ENCODE measurements at regions not wholly inside any gene's neighbourhood (a gene's known extent, or its start where the extent isn't known, plus 50 kb on each side); places are given as distances from the start of the nearest gene placed in this dataset.

- Histone ChIP-seq H3K4me1 (ENCODE audit: control insufficient read depth, extremely low read depth, insufficient read depth, low read length) (no peaks in the 10 kb centered on the region), H4K20me1 (ENCODE audit: control insufficient read depth, extremely low read depth, insufficient read depth, low read length) (no peaks in the 10 kb centered on the region), H3K9ac (ENCODE audit: insufficient read depth, low read length) (no peak overlapping the region), H3K79me2 (ENCODE audit: control insufficient read depth, insufficient read depth, low read length) (no peaks in the 10 kb centered on the region), H3K36me3 (ENCODE audit: control insufficient read depth, insufficient read depth, low read length) (no peaks in the 10 kb centered on the region), H2AFZ (ENCODE audit: low read length) (no peak overlapping the region), H3K4me3 (replicated peaks in 1 of 4; ENCODE audit: control extremely low read depth in 1 of 4, insufficient read depth in 1 of 4, low read depth in 3 of 4, low read length in 4 of 4) (no peak overlapping the region), H3K4me2 (ENCODE audit: extremely low read depth, insufficient read depth, low read length) (no peak overlapping the region), H3K27me3 (ENCODE audit: control insufficient read depth, insufficient read depth, low read length) (no peaks in the 10 kb centered on the region), H3K9me3 (ENCODE audit: control insufficient read depth, insufficient read depth, low read depth, low read length) (no peaks in the 10 kb centered on the region), H3K27ac (ENCODE audit: insufficient read depth, low read length) (no peak overlapping the region)
- DNase-seq (ENCODE audit: low read depth in 2 of 2) = no peak
- TF ChIP-seq CTCF (conservative IDR thresholded peaks at IDR 0.05 in 1 of 2, IDR thresholded peaks at IDR 0.05 in 1 of 2; ENCODE audit: low read depth in 1 of 2, low read length in 2 of 2) (no peak), EZH2 (IDR thresholded peaks at IDR 0.05; ENCODE audit: low read length, missing control alignments) (no peak)
These were observed 66.6 kb downstream of the ACKR3 start for GRCh38 chr2:236636261-236636660.

GRCh38 chr2:236636714-236637470 is 67.3 kb downstream of the ACKR3 start:
- Histone ChIP-seq H3K9ac (ENCODE audit: insufficient read depth, low read length) (no peak overlapping the region), H2AFZ (ENCODE audit: low read length) (no peak overlapping the region), H3K4me1 (ENCODE audit: control insufficient read depth, extremely low read depth, insufficient read depth, low read length) (no peaks in the 10 kb centered on the region), H3K27me3 (ENCODE audit: control insufficient read depth, insufficient read depth, low read length) (no peaks in the 10 kb centered on the region), H3K79me2 (ENCODE audit: control insufficient read depth, insufficient read depth, low read length) (no peaks in the 10 kb centered on the region), H3K36me3 (ENCODE audit: control insufficient read depth, insufficient read depth, low read length) (no peaks in the 10 kb centered on the region), H3K4me2 (ENCODE audit: extremely low read depth, insufficient read depth, low read length) (no peak overlapping the region), H3K4me3 (replicated peaks in 1 of 4; ENCODE audit: control extremely low read depth in 1 of 4, insufficient read depth in 1 of 4, low read depth in 3 of 4, low read length in 4 of 4) (no peak overlapping the region), H3K9me3 (ENCODE audit: control insufficient read depth, insufficient read depth, low read depth, low read length) (no peaks in the 10 kb centered on the region), H4K20me1 (ENCODE audit: control insufficient read depth, extremely low read depth, insufficient read depth, low read length) (no peaks in the 10 kb centered on the region), H3K27ac (ENCODE audit: insufficient read depth, low read length) (no peak overlapping the region)
- no peak for DNase-seq (ENCODE audit: low read depth in 2 of 2)
- TF ChIP-seq EZH2 (IDR thresholded peaks at IDR 0.05; ENCODE audit: low read length, missing control alignments) = no peak
- no peak for TF ChIP-seq CTCF (conservative IDR thresholded peaks at IDR 0.05 in 1 of 2, IDR thresholded peaks at IDR 0.05 in 1 of 2; ENCODE audit: low read depth in 1 of 2, low read length in 2 of 2)

GRCh38 chr2:236637686-236638569 is 68.3 kb downstream of the ACKR3 start:
- Histone ChIP-seq H2AFZ (ENCODE audit: low read length) (no peak overlapping the region), H3K4me3 (replicated peaks in 1 of 4; ENCODE audit: control extremely low read depth in 1 of 4, insufficient read depth in 1 of 4, low read depth in 3 of 4, low read length in 4 of 4) (no peak overlapping the region), H3K27me3 (ENCODE audit: control insufficient read depth, insufficient read depth, low read length) (no peaks in the 10 kb centered on the region), H3K27ac (ENCODE audit: insufficient read depth, low read length) (no peak overlapping the region), H3K79me2 (ENCODE audit: control insufficient read depth, insufficient read depth, low read length) (no peaks in the 10 kb centered on the region), H3K4me1 (ENCODE audit: control insufficient read depth, extremely low read depth, insufficient read depth, low read length) (no peaks in the 10 kb centered on the region), H4K20me1 (ENCODE audit: control insufficient read depth, extremely low read depth, insufficient read depth, low read length) (no peaks in the 10 kb centered on the region), H3K36me3 (ENCODE audit: control insufficient read depth, insufficient read depth, low read length) (no peaks in the 10 kb centered on the region), H3K9me3 (ENCODE audit: control insufficient read depth, insufficient read depth, low read depth, low read length) (no peaks in the 10 kb centered on the region), H3K4me2 (ENCODE audit: extremely low read depth, insufficient read depth, low read length) (no peak overlapping the region), H3K9ac (ENCODE audit: insufficient read depth, low read length) (no peak overlapping the region)
- TF ChIP-seq EZH2 (IDR thresholded peaks at IDR 0.05; ENCODE audit: low read length, missing control alignments) = no peak
- no peak for TF ChIP-seq CTCF (conservative IDR thresholded peaks at IDR 0.05 in 1 of 2, IDR thresholded peaks at IDR 0.05 in 1 of 2; ENCODE audit: low read depth in 1 of 2, low read length in 2 of 2)
- peak in 1 of 2 donors; percentile 74 for DNase-seq (ENCODE audit: low read depth in 2 of 2)

Measured in fibroblast of lung (primary cell).